ENCODE measurements at regions not wholly inside any gene's neighbourhood (a gene's known extent, or its start where the extent isn't known, plus 50 kb on each side); places are given as distances from the start of the nearest gene placed in this dataset.

DNA sequence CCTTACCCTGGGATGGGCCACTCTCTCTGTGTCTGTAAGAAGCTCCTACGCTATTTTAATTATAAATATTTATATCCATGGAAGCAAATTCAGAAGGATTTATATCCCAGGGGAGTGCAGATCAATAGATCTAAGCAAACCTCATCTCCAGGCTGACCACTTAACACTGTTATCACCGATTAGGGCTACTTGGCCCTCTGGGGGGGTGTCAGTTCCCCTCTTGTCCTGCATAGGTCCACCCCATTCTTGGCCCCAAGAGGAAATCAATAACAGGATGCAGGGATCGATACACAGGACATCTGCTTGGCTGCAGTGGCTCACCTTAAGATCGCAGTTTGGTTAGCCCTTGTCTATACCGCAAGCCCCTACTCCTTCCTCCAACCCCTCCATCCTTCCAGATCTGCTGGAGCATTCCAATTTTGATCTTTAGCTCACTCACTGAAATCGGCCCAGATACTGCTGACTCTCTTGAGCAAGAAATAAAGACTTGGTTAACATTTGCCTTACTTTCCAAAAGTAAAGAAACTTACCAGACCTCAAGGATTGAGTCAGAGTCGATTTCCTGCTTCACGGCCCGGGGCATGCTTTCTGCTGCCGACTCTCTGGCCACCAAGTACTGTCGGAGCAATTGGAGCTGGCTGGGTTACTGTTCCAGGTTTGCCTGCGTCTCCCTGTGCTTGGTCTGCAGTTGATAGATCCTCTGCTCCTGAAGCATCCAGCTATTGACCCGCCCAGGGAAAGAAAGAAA is 112.3 kb upstream of the PMFBP1 start:
- DNase-seq = no peak
- in situ Hi-C loops (cut with HindIII; ENCODE audit: low pct_ligation_motif_present, low pct_unique_long_range_greater_than_20kb, low sequenced_read_pairs) = no loop called here

DNA sequence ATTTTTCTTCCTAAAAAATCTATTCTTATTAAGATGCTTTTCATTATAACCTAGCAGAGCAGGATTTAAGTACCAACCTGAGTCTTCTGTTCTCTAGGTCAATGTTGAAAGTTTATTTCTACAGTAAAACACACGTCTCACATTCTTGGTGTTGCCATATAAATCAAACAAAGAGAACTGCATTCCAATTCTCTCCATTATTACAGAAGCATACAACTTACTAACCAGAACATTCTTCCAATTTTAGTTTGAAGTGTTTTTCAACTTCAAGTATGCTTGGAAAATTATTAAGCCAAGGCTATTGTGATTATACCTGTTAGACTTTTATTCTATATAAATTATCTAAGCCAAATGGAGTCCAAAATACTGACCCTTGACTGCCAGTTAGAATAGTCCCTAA is 110.4 kb upstream of the PMFBP1 start:
- in situ Hi-C loops (cut with HindIII; ENCODE audit: low pct_ligation_motif_present, low pct_unique_long_range_greater_than_20kb, low sequenced_read_pairs) = no loop called here

DNA sequence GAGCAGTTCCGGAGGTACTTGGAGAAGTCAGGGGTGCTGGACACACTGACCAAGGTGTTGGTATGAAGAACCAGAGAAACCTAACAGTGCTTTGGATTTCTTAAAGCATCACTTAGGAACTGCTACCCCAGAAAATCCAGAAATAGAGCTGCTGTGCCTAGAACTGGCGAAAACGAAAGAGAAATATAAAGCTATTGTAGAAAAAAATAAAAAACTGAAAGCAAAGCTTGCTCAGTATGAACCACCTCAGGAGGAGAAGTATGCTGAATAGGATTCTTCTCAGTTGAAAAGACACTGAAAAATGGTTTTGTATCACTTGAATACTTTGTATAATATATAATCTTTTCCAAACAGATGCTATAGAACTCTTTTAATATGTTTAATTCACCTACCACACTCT is 106.3 kb upstream of the PMFBP1 start:
- in situ Hi-C loops (cut with HindIII; ENCODE audit: low pct_ligation_motif_present, low pct_unique_long_range_greater_than_20kb, low sequenced_read_pairs) = no loop called here

More for the DNA sequence above, 110.4 kb upstream of the PMFBP1 start:
- no peak for DNase-seq

DNA sequence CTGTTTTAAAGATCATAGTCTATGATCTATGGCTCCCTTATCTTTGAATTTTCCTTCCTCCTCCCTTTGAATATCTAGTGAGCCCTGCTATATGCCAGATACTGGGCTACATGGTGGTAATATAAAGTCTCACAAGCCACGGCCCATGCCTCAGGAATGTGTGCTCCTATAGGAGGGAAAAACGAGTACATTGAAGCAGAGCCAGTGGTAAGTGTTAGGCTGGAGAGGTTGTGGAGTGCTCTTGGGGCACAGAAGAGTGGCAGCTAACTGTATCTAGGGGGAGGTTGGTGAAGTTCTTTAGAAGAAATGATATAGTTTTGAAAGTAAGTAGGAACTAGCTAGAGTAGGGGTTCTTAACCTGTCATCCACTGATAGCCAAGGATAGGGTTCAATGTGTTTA is 105.8 kb upstream of the PMFBP1 start:
- in situ Hi-C loops (cut with HindIII; ENCODE audit: low pct_ligation_motif_present, low pct_unique_long_range_greater_than_20kb, low sequenced_read_pairs) = no loop called here
- no peak for DNase-seq

More for the DNA sequence above, 106.3 kb upstream of the PMFBP1 start:
- DNase-seq = no peak

DNA sequence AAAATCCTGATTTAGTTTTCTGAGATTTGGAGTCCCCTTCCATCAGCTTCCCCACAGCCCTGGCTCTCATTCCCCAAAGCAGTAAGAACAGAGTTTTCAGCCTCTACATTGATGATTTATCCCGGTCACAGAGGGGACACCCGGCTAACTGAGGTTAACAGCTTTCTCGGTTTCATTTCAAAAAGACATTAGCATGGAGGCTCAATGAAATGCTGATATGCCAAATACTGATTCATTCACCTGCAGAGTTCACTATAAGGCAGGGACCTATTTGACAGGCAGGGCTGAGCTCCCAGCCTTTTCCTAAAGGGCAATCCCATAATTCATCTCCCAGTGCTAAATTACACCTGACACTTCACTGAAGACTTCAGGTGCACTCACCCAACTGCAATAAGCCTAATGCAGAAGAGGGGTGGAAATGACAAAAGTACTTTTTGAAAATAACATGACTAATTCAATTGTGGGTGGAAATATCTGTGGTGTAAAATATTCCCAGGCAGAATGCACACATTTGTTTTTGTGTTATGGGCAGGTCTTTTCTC is 99.8 kb upstream of the PMFBP1 start:
- DNase-seq = no peak
- in situ Hi-C loops (cut with HindIII; ENCODE audit: low pct_ligation_motif_present, low pct_unique_long_range_greater_than_20kb, low sequenced_read_pairs) = no loop called here

DNA sequence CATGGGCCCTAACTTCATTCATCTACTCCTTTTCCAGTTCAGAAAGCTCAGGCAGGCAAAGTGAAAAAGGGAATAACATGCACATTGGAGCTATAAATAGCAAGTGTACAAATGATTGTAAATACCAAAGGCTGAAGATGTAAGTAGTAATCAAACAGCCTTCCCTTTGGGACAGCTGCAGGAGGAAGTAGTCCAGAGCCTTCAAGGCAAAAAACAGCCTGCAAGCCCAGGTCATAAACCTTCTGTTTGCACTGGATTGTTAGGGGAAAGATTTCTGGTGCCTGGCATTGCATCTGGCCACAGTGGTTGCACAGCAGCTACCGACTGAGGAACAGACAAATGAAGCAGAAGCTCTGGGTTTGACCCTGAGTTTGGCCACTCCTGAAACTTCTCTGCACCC is 98.6 kb upstream of the PMFBP1 start:
- in situ Hi-C loops (cut with HindIII; ENCODE audit: low pct_ligation_motif_present, low pct_unique_long_range_greater_than_20kb, low sequenced_read_pairs) = no loop called here
- DNase-seq = no peak

DNA sequence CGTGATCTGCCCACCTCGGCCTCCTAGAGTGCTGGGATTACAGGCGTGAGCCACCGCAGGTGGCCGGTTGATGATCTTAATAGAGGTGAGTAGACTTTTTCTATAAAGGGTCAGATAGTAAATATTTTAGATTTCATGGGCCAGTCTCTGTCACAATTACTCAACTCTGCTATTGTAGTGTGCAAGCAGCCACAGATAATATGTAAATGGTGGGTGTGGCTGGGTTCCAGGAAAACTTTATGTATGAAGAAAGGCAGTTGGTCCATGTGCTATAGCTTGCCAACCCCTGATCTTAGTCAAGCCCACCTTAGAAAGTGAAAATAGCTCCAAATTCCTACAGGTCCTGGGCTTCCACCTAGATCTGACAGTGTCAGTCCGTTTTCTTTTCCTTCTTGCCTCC is 94.9 kb upstream of the PMFBP1 start:
- in situ Hi-C loops (cut with HindIII; ENCODE audit: low pct_ligation_motif_present, low pct_unique_long_range_greater_than_20kb, low sequenced_read_pairs) = no loop called here
- DNase-seq = no peak

DNA sequence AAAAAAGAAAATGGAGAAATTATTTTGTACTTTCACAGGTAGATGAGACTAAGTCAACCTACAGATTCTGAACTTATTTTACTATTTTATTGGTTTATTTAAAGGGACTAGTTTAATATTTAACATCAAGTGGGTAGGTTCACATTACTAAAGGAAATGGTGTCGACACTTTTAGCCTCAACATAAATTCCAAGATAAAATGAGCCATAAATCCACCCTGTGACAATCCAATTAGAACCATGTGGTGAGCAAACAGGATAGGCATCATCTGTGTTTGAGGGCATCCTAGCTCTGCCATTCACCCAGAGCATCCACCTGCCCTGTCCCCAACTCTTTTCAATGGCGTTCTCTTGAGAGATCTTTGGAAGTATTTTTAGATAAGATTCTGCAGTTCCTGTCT is 92.8 kb upstream of the PMFBP1 start:
- in situ Hi-C loops (cut with HindIII; ENCODE audit: low pct_ligation_motif_present, low pct_unique_long_range_greater_than_20kb, low sequenced_read_pairs) = no loop called here

DNA sequence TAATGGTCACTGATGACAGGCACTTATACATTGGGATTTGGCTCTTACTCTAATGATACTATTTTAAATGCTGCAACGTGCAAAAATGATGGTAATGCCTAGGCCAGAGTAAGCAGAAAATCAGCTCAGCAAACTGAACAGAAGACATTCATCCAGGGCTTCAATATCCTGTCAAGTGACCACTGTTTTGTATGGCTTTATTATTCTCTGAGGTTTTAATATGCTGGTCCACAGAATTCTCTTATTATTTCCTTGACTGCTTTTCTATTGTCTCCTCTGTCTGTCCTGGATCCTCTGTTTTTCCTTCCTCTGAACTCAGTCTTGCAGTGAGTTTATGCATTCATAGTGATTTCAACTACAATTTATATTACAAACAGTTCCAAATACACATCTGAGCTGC is 90.8 kb upstream of the PMFBP1 start:
- DNase-seq = no peak
- in situ Hi-C loops (cut with HindIII; ENCODE audit: low pct_ligation_motif_present, low pct_unique_long_range_greater_than_20kb, low sequenced_read_pairs) = no loop called here

More for the DNA sequence above, 92.8 kb upstream of the PMFBP1 start:
- no peak for DNase-seq

DNA sequence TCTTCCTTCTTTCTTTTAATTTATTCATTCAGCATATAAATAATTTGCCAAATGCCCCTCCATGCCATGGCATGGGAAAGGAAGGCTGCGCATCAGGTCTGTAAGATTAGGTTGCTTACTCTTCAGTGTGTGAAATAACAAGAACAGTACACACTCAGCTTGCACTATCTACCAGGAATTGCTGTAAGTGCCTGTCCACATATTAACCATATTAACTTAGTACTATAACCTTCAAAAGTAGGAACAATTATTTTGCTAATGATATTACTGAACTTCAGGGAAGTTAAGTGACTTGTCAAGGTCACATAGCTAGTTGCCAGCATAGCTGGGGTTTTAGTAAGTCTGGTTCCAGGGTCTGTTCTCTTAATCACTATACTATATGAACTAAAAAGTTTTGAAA is 89.2 kb upstream of the PMFBP1 start:
- DNase-seq = no peak
- in situ Hi-C loops (cut with HindIII; ENCODE audit: low pct_ligation_motif_present, low pct_unique_long_range_greater_than_20kb, low sequenced_read_pairs) = no loop called here

DNA sequence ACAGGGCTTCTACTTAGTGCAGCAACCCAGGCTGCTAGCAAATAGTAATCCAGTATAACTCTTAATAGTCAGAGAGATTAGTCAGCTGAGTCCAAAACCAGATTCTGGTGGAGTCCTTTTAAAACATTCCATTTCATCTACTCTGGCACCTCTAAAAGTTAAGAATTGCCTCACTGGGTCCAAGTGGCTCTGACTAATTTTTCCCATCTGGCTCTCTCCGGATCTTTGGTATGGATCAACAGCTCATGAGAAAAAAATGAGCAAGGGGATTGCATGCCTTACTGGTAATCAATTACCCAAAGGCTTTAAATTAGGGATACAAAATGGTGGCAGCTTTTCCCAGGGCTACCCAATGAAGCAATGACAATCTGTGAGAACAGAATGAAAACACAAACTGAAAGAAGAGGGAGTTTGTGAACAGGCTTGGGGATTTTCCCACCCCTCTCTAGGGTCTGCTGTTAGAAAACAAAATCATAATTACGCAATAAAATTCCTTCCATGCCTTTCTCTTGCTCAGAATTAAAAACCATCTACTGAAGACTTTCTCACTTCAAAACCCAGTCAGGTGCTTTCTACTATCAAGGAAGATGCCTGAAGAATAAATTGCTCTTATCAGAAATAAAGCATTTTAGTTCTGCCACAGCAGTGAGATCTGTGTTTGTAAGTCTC is 84.6 kb upstream of the PMFBP1 start:
- peak; percentile 30 for DNase-seq
- in situ Hi-C loops (cut with HindIII; ENCODE audit: low pct_ligation_motif_present, low pct_unique_long_range_greater_than_20kb, low sequenced_read_pairs) = no loop called here

DNA sequence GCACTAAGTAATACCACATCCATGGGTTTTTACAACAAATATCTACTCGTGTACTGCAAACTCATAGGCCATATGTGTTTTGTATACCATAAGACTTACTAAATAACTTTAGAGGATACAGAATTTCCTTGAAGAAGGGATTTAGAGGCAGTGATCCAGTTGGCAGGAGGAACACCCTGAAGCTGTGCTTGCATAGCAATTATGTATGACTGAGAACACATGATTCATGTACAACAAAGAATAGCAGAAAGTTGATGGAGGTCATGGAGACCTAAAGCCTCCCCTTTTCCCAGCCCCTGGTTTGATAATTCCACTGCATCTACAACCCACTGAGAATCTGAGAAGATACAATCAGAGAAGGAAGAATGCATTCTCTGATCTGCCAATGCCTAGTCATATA is 83.8 kb upstream of the PMFBP1 start:
- in situ Hi-C loops (cut with HindIII; ENCODE audit: low pct_ligation_motif_present, low pct_unique_long_range_greater_than_20kb, low sequenced_read_pairs) = no loop called here
- no peak for DNase-seq

DNA sequence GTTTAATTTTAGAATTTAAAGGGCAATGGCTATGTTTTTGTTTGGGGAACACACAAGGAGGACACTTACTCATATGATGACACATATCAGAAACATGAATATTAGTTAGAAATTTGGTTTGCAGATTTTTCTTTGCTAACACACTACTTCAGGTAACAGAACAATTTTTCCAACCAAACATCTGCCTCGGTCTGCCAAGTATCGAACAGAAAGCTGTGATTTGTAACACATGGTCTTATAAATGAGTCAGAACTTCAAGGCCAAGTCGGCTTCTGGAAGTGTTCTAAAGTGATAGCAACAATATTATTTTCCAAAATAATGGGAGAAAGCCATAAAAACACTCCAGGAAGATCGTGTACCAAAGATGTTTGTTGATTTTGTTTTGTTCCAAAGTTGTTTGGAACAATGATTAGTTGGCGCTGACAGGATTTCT is 75.9 kb upstream of the PMFBP1 start:
- DNase-seq = no peak
- in situ Hi-C loops (cut with HindIII; ENCODE audit: low pct_ligation_motif_present, low pct_unique_long_range_greater_than_20kb, low sequenced_read_pairs) = loop anchor here (25.0 kb wide), 1 partner anchor 214 kb away; no protein-coding TSS in a partner anchor

DNA sequence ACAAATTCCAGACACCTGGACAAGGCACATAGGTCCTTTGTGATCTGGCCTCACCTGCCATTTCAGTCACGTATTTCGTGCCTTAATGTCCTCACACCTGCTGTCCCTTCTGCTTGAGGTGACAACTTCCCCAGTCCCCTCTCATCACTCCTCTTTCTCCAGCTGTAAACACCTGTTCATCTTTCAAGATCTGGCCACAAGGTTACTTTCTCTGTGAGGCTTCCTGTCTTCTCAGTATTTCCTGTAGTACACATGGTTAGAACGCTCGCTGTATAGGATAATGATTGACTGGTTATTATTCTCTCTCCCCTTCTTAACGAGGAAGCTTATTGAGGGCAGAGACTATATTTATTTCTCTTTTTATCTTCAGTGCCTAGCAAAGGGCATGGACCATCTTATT is 74.5 kb upstream of the PMFBP1 start:
- in situ Hi-C loops (cut with HindIII; ENCODE audit: low pct_ligation_motif_present, low pct_unique_long_range_greater_than_20kb, low sequenced_read_pairs) = loop anchor here (25.0 kb wide), 1 partner anchor 216 kb away; no protein-coding TSS in a partner anchor
- no peak for DNase-seq

DNA sequence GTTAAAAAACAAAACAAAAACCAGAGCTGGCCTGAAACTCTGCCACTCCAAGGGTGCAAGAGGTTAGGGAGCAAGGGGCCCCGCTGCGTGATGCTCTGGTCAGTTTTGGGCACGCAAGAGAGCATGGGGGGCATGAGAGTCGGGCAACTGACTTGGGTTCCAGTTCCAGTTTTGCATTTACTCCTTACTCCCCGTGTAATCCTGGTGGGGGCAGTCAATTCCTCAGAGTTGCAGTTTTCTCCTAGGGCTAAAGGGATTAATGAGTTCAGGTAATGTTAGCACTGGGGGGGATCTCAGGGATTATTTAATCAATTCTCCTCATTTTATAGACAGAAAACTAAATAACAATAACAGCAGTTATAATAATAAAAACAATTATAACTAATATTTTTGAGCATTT is 72.9 kb upstream of the PMFBP1 start:
- no peak for DNase-seq
- in situ Hi-C loops (cut with HindIII; ENCODE audit: low pct_ligation_motif_present, low pct_unique_long_range_greater_than_20kb, low sequenced_read_pairs) = loop anchor here (25.0 kb wide), 1 partner anchor 217 kb away; no protein-coding TSS in a partner anchor

DNA sequence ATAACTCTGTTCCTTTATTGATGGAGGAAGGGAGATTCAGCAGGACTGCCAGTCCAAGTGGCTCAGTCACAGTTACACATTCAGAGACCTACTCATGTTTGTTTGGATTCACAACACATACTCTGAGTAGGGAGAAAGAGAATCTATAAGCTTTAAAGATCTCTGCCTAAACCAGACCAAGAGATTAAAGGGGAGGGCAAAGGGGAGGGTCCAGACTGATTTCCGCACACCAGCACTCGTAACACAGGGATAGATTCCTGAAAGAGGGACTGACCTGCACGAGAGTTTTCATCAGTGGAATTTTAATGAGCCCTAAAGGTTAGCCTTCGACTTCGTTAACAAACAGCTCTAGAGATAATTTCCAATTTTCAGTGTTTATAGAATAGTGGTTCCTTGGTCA is 71.7 kb upstream of the PMFBP1 start:
- DNase-seq = no peak
- in situ Hi-C loops (cut with HindIII; ENCODE audit: low pct_ligation_motif_present, low pct_unique_long_range_greater_than_20kb, low sequenced_read_pairs) = loop anchor here (25.0 kb wide), 1 partner anchor 219 kb away; no protein-coding TSS in a partner anchor

DNA sequence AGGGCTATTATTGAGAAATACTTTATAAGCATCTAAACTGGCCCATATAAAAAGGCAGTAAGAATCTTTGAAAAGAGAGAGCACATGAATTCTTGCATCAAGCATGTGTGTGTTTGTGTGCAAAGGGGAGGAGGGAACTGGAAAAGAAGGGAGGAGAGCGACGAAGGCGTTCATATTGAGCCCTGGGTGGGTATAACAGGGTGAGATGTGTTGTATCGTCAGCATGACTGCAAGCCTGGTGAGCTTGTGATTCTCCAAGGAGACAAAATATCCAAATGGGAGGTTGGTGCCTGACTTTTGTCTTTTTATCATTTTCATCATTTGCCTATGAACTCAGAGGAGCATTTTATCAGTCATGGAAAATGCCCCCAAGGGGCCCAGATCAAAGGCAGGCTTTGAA is 70.8 kb upstream of the PMFBP1 start:
- no peak for DNase-seq
- in situ Hi-C loops (cut with HindIII; ENCODE audit: low pct_ligation_motif_present, low pct_unique_long_range_greater_than_20kb, low sequenced_read_pairs) = loop anchor here (25.0 kb wide), 1 partner anchor 220 kb away; no protein-coding TSS in a partner anchor

DNA sequence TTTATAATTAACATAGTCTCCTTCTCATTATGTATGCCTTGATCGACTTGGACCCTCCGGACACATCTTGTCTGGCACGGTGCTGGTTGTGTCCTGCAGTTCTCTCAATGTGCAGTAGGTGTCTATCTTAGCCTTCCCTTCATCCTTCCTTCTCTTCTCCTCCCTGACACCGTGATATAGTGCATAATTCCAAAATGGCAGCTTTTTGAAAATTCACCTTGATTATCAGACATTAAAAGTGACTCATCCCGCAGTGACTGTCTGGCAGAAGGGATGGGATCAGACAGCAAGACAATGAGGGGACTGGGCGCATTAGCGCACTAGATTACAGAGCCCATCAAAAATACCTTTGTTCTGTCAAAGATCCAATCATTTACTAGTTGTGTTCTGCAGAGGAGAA is 70.0 kb upstream of the PMFBP1 start:
- peak; percentile 65 for DNase-seq
- in situ Hi-C loops (cut with HindIII; ENCODE audit: low pct_ligation_motif_present, low pct_unique_long_range_greater_than_20kb, low sequenced_read_pairs) = loop anchor here (25.0 kb wide), 1 partner anchor 220 kb away; no protein-coding TSS in a partner anchor

DNA sequence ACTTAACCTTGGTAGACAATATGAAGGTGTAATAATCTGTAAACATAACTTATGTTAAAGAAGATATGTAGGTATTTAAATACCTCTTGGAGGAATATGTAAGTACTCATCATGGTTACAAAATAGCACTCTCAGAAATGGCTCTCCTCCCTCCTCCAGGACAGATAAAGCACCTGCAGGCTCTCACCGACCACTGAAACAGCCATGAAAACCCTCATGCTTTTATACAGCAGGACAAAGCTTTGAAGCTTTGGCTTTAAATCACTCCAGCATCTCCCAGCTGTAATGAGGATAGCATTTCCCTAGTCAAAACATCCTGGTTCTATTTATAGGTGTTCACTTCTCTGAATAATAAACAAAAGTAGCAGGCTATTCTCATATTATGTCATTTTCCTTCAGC is 69.1 kb upstream of the PMFBP1 start:
- in situ Hi-C loops (cut with HindIII; ENCODE audit: low pct_ligation_motif_present, low pct_unique_long_range_greater_than_20kb, low sequenced_read_pairs) = loop anchor here (25.0 kb wide), 1 partner anchor 221 kb away; no protein-coding TSS in a partner anchor
- no peak for DNase-seq
